Fibroblast of skin of left biceps (primary cell): ENCODE measurements at regions not wholly inside any gene's neighbourhood (a gene's known extent, or its start where the extent isn't known, plus 50 kb on each side); places are given as distances from the start of the nearest gene placed in this dataset.
A peak's percentile ranks its signal among the peaks of the same experiment; 100 is the strongest.
"Not testable (repeated sequence)": the region's sequence is repeated elsewhere in the genome, so short reads cannot be mapped to it uniquely, and the experiment has no call there.

ENCODE experiments used
- DNase-seq, 2 experiments: peaks; one replicate each; pipeline ENCODE4 v3.0.0-alpha.2; 2013; ENCODE audit warnings: low read depth in 2 of 2

DNA sequence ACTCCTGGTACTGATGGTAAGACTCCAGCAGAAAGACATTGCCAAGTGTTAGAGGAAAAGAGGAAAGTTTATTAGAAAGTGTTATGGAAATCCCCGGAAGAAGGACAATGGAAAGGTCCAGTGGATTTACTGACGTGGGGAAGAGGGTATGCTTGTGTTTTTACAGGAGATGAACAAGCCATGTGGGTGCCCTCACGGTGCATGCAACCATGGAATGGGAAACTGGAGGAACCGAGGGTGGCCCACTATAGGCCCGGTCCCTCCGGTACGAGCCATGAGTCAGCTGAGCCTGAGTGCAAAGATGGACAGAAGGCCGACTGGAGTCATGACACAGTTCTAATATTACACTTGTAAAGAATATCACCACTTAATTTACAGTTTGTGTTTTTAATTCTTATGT lies 123.3 kb upstream of the ZCCHC13 start:
- no peak for DNase-seq

DNA sequence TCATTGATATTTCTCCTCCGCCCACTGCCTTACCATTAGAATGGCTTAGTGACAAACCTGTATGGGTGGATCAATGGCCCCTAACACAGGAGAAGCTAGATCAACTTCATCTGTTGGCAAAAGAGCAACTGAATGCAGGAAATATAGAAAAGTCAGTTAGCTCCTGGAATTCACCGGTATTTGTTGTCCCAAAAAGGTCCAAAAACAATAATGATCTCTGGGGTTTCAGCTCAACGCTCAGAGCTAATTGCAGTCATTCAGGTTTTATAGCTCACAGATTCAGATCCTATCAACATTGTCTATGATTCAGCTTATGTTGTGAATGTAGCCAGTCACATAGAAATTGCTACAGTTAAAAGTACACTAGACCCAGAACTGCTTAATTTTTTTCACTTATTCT lies 124.0 kb upstream of the ZCCHC13 start:
- no peak for DNase-seq

GRCh38 chrX:74179499-74179898 lies 124.5 kb upstream of the ZCCHC13 start:
- DNase-seq, result no peak

- DNase-seq, result peak in 1 of 2 experiments; percentile 2
Observed at GRCh38 chrX:74179071-74179470, 124.9 kb upstream of the ZCCHC13 start.

DNA sequence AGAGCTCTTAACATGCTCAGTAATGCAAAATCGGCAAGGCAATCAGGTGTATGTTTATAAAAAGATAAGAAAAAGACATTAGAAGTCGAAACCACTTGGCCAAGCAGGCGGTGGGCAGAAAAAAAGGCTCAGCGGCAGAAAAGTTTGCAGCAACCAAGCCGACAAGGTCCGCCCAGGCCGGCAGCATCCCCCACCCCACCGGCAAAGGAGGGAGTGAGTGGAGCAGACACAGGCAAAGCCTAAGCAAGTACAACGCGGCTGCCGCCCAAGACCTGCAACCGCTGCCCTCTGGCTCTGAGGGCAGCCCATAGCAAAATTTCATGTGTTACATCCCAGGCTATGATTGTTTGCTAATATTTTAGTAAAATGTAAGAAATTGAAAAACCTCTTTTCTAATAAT lies 125.4 kb upstream of the ZCCHC13 start:
- no peak for DNase-seq

- DNase-seq, result no peak
Observed at GRCh38 chrX:74171465-74171864, 132.5 kb upstream of the ZCCHC13 start.

DNA sequence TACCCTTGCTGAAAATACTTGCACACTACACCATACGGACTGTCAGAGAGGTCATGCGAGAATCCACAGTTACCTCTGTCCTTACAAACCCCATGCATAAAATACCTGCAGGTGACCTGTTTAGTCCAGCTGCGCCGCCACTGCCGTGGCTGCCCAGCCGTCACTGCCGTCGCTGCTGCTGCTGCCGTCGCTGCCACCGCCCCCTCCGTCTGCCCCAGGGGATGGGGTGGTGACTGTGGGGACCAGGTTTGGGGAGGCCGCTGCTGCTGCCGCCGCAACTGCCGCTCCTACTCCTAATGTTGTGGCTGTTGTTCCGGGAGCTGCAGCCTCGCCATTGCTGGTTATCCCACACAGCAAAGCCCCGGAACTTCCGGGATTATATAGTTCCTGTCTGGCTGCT lies 141.8 kb upstream of the ZCCHC13 start:
- no peak for DNase-seq

GRCh38 chrX:74160816-74161215 lies 143.2 kb upstream of the ZCCHC13 start:
- DNase-seq, result no peak

- DNase-seq, result no peak
Observed at GRCh38 chrX:74160358-74160757, 143.6 kb upstream of the ZCCHC13 start.

DNA sequence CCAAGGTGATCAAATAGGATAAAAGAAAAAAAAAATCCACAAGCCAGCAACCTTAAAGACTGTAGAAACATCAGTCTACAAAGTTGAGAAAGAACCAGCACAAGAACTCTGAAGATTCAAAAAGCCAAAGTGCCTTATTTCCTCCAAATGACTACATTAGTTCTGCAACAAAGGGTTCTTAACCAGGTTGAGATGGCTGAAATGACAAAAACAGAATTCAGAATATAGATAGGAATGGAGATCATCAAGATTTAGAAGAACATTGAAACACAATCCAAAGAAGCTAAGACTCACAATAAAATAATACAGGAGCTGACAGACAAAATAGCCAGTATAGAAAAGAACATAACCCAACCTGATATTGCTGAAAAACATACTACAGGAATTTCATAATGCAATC lies 156.5 kb upstream of the ZCCHC13 start:
- DNase-seq, result no peak

DNA sequence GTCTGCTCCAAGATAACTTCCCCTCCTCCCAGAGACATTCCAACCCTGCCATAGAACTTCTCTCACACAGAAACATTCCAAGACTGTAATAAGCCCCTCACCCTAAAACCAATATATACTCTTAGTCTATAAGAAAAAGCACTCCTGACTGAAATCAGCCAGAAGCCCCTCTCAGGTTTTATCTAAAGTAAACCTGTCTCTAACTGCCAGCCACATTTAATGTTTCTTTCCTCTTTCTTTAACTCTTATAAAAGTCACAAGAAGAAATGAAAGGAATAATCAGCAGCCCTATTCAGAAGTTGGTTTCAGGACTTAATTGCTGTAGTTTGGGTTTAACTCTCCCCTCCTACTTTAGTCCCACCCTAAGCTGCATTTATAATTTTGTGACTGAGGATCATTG lies 165.0 kb upstream of the ZCCHC13 start:
- DNase-seq, result no peak

- DNase-seq, result peak in 1 of 2 experiments; percentile 18
Observed at GRCh38 chrX:74133156-74133796, 170.7 kb upstream of the ZCCHC13 start.

DNA sequence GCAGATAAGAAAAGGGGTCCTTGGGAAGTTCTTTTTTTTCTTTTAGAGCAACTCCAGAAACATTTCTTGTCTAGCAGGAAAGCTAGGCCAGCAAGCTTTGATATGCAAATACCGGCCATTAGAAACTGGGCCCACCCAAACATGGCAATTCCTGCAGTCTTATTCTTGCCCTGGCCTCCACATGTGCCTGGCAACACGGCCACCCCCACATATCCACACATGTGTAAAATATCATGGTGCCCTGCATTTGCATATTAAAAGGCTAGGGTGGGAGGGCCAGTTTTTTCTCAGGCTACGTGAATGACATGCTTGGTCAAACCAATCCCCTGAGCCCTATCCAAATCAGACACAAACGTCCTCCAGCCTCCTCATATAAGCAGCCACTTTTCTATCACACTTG lies 171.7 kb upstream of the ZCCHC13 start:
- no peak for DNase-seq

DNA sequence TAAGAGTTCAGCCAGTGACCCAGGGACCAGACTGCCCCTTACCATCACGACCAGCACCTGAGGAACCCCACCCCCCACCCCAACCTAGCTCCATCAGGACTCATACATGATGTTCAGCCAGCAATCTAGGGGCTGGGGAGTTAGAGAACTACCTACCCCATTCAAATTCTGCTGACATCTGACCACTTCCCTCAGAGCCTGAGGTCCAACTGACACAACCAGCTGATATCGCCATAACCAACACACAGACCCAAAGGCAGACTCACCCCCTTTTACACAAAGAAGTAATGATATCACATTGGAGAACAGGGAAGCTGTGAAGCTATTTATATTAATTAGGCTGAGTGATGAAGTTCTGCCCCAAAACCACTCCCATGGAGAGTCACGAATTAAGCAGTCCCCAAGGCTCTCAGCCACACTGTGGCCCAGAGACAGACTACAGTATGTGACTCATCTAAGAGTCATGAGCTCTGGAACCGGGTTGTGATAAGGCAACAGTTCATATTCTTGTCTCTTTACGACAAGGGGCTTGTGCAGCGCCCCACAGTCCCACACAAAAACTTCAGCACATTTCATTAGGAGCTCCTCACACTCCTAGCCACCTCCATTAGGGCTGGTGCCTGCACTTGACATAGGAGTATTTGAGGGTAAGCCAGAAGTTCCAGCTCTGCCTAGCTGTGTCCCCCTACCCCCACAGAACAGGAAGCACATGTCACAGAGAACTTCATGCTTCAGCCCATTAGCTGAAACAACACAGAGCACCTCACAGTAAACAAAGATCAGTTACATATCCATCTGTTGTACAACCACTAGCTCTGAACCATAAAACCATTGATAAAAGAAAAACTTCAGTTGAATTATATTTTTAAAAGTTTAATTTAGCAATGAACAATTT lies 184.7 kb upstream of the ZCCHC13 start:
- no peak for DNase-seq

GRCh38 chrX:74117962-74118902 lies 185.7 kb upstream of the ZCCHC13 start:
- no peak for DNase-seq

DNA sequence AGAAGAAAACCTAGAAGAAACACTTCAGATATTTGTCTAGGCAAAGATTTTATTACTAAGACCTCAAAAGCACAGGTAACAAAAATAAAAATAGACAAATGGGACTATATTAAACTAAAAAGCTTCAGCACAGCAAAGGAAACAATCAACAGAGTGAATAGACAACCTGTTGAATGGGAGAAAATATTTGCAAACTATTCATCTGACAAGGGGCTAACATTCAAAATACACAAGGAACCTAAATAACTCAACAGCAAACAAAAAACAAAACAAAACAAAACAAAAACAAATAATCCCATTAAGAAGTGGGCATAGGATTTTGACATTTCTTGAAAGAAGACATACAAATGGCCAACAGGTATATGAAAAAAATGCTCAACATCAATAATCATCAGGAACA lies 192.7 kb upstream of the ZCCHC13 start:
- no peak for DNase-seq

- no peak for DNase-seq
Observed at GRCh38 chrX:74107666-74108065, 196.3 kb upstream of the ZCCHC13 start.

GRCh38 chrX:74104356-74105015 lies 199.5 kb upstream of the ZCCHC13 start:
- DNase-seq, result no peak

- not testable (repeated sequence) for DNase-seq
Observed at GRCh38 chrX:74098407-74098806, 205.6 kb upstream of the ZCCHC13 start.

- no peak for DNase-seq
Observed at GRCh38 chrX:74090049-74090448, 213.9 kb upstream of the ZCCHC13 start.

GRCh38 chrX:74085642-74086236 lies 218.2 kb upstream of the ZCCHC13 start:
- DNase-seq, result no peak
